HG03280 (cell line): ENCODE measurements at regions not wholly inside any gene's neighbourhood (a gene's known extent, or its start where the extent isn't known, plus 50 kb on each side); places are given as distances from the start of the nearest gene placed in this dataset.
"Not testable (repeated sequence)": the region's sequence is repeated elsewhere in the genome, so short reads cannot be mapped to it uniquely, and the experiment has no call there.

Experiments
- ATAC-seq: cut with Tn5 transposase; IDR thresholded peaks from one replicate; pipeline ENCODE4 v1.9.1; 2021; ENCODE audit warnings: mild to moderate bottlenecking, moderate library complexity; ENCODE audit not compliant: unreplicated experiment

- ATAC-seq, result not testable (repeated sequence)
These were observed 233.2 kb downstream of the PLOD2 start for GRCh38 chr3:145927736-145928135.

GRCh38 chr3:145936971-145937370, 224.0 kb downstream of the PLOD2 start:
- no peak for ATAC-seq

- no peak for ATAC-seq
These were observed 221.6 kb downstream of the PLOD2 start for GRCh38 chr3:145939431-145939830.

- ATAC-seq, result no peak
These were observed 218.9 kb downstream of the PLOD2 start for GRCh38 chr3:145942052-145942451.

- ATAC-seq, result no peak
These were observed 217.0 kb downstream of the PLOD2 start for GRCh38 chr3:145943952-145944351.

GRCh38 chr3:145951441-145951840, 209.5 kb downstream of the PLOD2 start:
- ATAC-seq, result no peak

- ATAC-seq, result no peak
These were observed 208.4 kb downstream of the PLOD2 start for GRCh38 chr3:145952536-145952935.

- no peak for ATAC-seq
These were observed 207.7 kb downstream of the PLOD2 start for GRCh38 chr3:145953316-145953715.

GRCh38 chr3:145959457-145960088, 201.4 kb downstream of the PLOD2 start:
- ATAC-seq, result no peak

GRCh38 chr3:145963111-145963510, 197.9 kb downstream of the PLOD2 start:
- ATAC-seq, result no peak

GRCh38 chr3:145967043-145967442, 193.9 kb downstream of the PLOD2 start:
- no peak for ATAC-seq

- no peak for ATAC-seq
These were observed 189.8 kb downstream of the PLOD2 start for GRCh38 chr3:145971186-145971585.

- ATAC-seq, result no peak
These were observed 188.1 kb downstream of the PLOD2 start for GRCh38 chr3:145972851-145973250.

GRCh38 chr3:145981056-145981455, 179.9 kb downstream of the PLOD2 start:
- ATAC-seq, result no peak

- no peak for ATAC-seq
These were observed 177.9 kb downstream of the PLOD2 start for GRCh38 chr3:145983101-145983500.
